ENCODE measurements at regions not wholly inside any gene's neighbourhood (a gene's known extent, or its start where the extent isn't known, plus 50 kb on each side); places are given as distances from the start of the nearest gene placed in this dataset.

GRCh38 chr1:232456714-232457113, 173.2 kb downstream of the SIPA1L2 start:
- ATAC-seq (no peak), DNase-seq (no peak)
- Histone ChIP-seq H3K36me3 (peaks cover 0 to 33% (median 0%) of the 10 kb centered on the region in 9 donors), H3K9me3 (no peaks in the 10 kb centered on the region), H3K27me3 (no peaks in the 10 kb centered on the region), H3K27ac (peak overlapping the region in 4 of 10 donors; percentile 6 to 23 (median 14)), H3K4me1 (peaks cover 0 to 58% (median 34%) of the 10 kb centered on the region in 9 donors), H3K4me3 (no peak overlapping the region)
- intact Hi-C loops (cut with DNase I), result loop anchor here in 2 of 10 donors (10.0 kb wide), 1 partner anchor 168 kb away; no protein-coding TSS in a partner anchor
- TF ChIP-seq, protein P1, sequence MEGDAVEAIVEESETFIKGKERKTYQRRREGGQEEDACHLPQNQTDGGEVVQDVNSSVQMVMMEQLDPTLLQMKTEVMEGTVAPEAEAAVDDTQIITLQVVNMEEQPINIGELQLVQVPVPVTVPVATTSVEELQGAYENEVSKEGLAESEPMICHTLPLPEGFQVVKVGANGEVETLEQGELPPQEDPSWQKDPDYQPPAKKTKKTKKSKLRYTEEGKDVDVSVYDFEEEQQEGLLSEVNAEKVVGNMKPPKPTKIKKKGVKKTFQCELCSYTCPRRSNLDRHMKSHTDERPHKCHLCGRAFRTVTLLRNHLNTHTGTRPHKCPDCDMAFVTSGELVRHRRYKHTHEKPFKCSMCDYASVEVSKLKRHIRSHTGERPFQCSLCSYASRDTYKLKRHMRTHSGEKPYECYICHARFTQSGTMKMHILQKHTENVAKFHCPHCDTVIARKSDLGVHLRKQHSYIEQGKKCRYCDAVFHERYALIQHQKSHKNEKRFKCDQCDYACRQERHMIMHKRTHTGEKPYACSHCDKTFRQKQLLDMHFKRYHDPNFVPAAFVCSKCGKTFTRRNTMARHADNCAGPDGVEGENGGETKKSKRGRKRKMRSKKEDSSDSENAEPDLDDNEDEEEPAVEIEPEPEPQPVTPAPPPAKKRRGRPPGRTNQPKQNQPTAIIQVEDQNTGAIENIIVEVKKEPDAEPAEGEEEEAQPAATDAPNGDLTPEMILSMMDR (IDR thresholded peaks at IDR 0.05), result no peak
- 35 to 42% methylated on average over 2 of the region's 2 CpGs for WGBS, 2 donors

DNA sequence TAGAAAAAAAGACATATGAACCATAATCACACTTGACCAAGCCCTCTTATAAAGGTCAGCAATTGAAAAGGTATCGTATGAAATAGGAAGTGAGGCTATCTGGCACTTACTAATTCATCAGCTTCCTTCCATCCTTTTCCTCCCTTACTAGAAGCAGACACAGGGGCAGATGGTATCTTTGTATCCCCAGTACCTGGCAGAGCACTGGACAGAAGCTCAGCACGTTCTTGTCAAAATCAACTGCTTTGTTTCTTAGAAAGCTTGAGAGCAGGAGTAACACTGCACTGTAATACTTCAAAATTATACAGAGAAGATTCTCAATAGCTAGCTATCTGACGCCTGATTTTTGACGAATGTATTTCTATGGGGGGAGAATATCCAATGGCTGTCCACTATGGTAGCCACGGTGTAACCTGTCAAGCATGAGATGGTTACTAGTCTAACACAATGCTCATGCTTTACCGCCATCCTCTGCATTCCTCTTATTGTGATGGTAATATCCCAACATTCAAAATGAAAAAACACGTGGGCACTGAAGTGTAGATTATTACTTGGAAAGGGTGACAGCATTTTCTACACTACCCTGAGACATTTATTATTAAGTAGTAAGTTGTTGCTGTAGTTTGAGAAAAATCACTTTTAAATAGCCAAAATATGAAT, 175.6 kb downstream of the SIPA1L2 start:
- Histone ChIP-seq H3K36me3 (peaks cover 0 to 10% (median 0%) of the 10 kb centered on the region in 9 donors), H3K27ac (no peak overlapping the region), H3K9me3 (no peaks in the 10 kb centered on the region), H3K4me1 (peaks cover 0 to 63% (median 37%) of the 10 kb centered on the region in 9 donors), H3K27me3 (no peaks in the 10 kb centered on the region), H3K4me3 (no peak overlapping the region)
- intact Hi-C loops (cut with DNase I), result loop anchor here in 2 of 10 donors (10.0 kb wide), 1 partner anchor 170 kb away; no protein-coding TSS in a partner anchor
- TF ChIP-seq, protein P1 (IDR thresholded peaks at IDR 0.05), result no peak
- ATAC-seq (no peak), DNase-seq (no peak)
- 64 to 75% methylated on average over 7 of the region's 7 CpGs for WGBS, 2 donors

GRCh38 chr1:232452736-232453440, 177.0 kb downstream of the SIPA1L2 start:
- intact Hi-C loops (cut with DNase I), result loop anchor here in 2 of 10 donors (10.0 kb wide), 1 partner anchor 172 kb away; no protein-coding TSS in a partner anchor
- Histone ChIP-seq H3K4me3 (no peak overlapping the region), H3K9me3 (no peaks in the 10 kb centered on the region), H3K36me3 (peaks cover 0 to 5% (median 0%) of the 10 kb centered on the region in 9 donors), H3K27me3 (no peaks in the 10 kb centered on the region), H3K4me1 (peaks cover 0 to 52% (median 40%) of the 10 kb centered on the region in 9 donors), H3K27ac (peak overlapping the region in 1 of 10 donors; percentile 0)
- WGBS, 2 donors, result 96 to 98% methylated on average over 1 of the region's 1 CpG
- DNase-seq (no peak), ATAC-seq (no peak)
- TF ChIP-seq, protein P1 (IDR thresholded peaks at IDR 0.05), result no peak

- TF ChIP-seq, protein P1 (IDR thresholded peaks at IDR 0.05), result no peak
- DNase-seq (no peak), ATAC-seq (peak in 5 of 8 donors; percentile 43 to 71 (median 59))
- WGBS, 2 donors, result 48 to 58% methylated on average over 3 of the region's 3 CpGs
- no peaks in the 10 kb centered on the region for H3K27me3 ChIP-seq
- H3K27ac ChIP-seq, result peak overlapping the region in 1 of 10 donors; percentile 0
- H3K9me3 ChIP-seq, result no peaks in the 10 kb centered on the region
- no peak overlapping the region for H3K4me3 ChIP-seq
- intact Hi-C loops (cut with DNase I), result loop anchor here in 2 of 10 donors (10.0 kb wide), 1 partner anchor 173 kb away; no protein-coding TSS in a partner anchor
- H3K4me1 ChIP-seq, result peaks cover 0 to 50% (median 40%) of the 10 kb centered on the region in 9 donors
- peaks cover 0 to 5% (median 0%) of the 10 kb centered on the region in 9 donors for H3K36me3 ChIP-seq
These were observed 177.8 kb downstream of the SIPA1L2 start for GRCh38 chr1:232452117-232452516.
